Right kidney (tissue), 1 donor: ENCODE measurements at regions not wholly inside any gene's neighbourhood (a gene's known extent, or its start where the extent isn't known, plus 50 kb on each side); places are given as distances from the start of the nearest gene placed in this dataset.
"Not testable (repeated sequence)": the region's sequence is repeated elsewhere in the genome, so short reads cannot be mapped to it uniquely, and the experiment has no call there.

Experiments used
- DNase-seq: peaks from one replicate; pipeline ENCODE4 v3.0.0-alpha.2; 2016

DNA sequence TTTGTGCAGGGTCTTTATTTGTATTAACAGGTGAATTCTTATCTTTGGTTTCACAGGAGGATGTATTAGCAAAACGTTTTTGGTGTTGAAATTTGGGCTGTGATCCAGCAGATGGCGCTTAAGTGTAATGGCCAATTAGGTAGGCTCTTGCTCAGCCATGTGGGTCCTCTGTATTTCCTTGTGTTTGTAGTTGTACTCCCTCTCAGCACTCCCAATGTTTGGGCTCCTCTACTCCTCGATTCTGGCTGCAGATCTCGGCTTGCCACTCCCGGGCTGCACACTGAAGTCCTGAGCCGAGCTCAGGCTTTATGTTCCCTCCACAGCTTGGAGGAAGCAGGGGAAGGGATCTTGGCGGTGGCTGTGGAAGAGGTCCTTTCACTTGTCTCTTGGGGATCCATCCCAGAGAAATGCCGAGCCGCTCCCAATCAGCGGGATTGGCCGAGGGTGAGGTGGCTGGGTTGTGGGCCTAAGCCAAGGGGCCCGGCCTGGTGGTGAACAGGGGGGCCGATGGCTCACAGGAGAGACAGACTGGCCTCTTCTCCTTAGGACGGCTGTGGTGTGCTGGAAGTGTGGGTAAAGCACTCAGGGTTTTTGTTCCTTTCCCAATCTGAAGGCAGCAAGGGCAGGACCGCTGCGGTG lies 133.7 kb downstream of the AEBP2 start:
- DNase-seq = no peak

DNA sequence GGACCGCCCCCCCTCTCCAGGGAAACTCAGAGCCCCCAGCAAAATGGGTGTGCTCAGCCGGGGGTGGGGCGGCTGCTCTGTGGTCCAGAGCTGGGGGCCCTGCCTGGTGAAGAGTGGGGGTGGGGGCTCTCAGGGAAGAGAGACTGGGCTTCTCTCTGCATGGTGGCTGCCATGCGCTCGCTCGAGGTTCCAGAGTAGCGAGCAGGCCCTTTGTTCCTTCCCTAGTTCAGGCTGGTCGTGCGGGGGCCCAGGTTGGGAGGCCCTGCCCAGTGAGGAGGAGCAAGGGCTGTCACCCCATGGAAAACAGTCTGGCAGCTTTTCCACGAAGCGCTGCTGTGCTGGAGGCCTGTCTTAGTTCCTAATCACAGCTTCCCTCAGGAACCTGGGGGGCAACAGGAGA lies 134.6 kb downstream of the AEBP2 start:
- no peak for DNase-seq

DNA sequence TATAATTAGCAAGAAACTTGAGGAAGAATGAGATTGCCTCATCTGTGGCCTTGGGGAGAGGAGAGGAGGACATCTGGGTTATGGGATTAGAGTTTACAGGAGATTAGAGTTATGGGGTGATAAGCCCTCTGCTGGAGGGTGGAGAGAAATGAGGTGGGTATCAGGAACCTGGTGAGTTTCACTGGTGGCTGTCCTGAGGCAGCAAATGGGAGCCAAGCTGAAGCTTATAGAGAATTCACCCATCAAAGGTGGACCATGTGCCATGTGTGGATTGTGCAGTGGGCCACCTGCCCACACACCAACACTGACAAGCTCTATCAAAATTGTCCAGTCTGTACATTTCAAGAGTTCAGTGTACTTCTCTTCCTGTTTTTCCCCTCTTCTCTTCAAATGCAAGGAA lies 135.3 kb downstream of the AEBP2 start:
- no peak for DNase-seq

DNA sequence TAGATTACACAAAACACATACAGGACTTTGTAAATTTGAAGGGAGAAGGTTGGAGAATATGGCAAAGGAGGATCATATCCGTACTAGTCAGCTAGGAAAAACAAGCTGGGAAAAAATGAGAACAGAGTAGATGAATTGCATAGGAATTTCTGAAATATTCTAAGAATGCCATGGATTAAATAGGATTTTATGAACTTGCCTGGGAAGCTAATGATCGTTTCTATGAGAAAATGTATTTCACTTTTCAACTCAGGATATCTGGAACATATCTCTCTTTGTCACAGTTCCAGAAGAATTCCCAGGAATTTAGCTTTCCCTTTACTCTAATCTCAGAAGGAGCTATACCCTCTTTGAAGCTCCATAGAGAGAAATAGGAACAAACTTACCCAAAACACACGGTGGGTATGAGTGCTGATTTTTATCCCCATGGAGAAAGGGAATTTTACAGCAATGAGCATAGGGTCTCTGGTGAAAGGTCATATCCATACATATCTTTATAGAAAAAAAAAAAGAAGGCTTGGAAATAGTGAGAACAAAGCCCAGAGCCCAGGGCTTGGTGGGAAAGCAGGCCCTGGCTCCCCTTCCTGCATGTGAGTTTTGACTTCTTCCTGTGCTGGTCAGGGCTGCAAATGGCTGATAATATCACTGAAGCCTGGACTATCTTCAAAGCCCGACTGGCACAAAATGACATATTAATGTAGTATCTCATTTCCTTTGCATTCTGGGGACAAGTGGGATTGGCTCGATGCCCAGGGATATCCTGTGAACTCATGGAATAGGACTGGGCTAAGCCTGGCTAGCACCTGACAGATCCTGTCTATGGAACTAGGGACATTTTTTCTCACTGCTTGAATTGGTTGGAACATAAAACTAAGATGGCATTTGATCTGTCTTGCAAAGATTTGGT lies 136.3 kb downstream of the AEBP2 start:
- no peak for DNase-seq

DNA sequence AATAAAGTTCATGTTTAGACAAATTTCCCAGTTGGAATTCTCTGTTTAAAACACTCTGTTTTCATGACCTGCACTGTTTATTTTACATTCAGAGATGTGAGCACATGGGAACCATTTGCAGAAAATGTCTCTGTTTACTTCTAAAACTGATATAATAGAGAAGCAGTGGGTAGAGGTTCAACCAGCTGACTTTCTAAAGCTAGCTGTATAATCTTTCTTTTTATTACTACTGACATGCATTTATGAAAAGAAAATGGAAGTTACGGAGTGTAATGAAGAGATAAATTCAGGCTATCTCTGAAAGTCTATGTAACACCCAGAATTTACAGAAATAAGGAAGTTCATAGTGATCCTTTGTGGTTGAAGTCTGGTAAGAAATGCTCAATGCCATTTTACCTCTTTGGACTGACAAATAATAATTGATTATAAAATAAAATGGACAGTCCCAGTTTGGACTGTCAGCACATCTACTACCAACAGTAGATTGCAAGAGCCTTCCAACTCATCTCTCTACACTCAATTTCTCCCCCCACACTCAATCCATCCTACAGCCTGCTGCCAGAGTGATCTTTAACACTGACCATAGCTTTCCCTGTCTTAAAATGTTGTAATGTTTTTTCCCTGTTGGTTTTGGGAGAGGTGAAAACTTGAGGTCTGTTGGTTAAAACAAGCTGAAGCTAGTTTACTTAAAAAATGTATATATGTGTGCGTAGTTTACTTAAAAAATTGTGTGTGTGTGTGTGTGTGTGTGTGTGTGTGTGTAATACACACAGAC lies 137.4 kb downstream of the AEBP2 start:
- DNase-seq = no peak

DNA sequence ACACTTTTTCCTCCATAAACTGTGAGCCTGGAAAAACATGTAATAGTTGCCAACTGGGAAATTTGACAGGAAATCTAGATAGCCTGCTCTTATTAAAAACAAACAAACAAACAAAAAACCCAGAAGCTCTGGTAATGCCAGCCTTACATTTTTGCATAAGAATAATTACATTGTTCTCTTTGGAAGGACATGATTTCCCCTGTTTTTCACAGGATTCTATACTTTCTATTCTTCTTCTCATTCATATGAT lies 137.9 kb downstream of the AEBP2 start:
- DNase-seq = no peak

DNA sequence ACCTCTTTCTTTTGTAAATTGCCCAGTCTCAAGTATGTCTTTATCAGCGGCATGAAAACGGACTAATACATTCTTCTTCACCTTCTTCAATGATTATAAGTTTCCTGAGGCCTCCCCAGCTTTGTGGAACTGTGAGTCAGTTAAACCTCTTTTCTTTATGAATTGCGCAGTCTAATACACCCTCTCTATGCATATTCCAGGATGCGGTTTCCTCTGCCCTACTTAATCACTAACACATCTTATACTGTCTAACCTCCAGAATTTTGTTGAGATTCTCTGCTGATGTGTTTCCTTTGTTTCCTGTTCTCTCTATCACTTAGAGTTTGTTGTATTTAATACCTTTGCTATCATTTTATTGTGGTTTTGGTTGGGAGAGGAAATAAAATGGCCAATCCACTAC lies 145.4 kb downstream of the AEBP2 start:
- DNase-seq = no peak

DNA sequence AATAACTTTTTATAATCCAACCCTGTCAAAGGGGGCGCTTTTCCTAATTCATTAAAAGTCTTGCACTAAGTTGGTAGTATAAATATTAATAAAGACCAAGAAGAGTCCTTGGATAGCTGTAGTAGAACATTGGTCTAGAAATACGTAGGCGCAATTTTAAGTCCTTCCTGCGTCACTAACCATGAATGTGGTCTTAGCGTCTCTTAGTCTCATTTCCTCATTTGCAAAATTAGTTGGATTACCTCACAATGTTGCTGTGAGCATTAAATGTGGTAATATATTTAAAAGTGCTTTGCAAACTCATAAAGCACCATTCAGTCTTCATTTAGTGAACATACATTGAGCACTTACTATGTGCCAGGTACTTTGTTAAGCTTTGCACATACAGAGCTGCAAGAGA lies 149.7 kb downstream of the AEBP2 start:
- DNase-seq = no peak

DNA sequence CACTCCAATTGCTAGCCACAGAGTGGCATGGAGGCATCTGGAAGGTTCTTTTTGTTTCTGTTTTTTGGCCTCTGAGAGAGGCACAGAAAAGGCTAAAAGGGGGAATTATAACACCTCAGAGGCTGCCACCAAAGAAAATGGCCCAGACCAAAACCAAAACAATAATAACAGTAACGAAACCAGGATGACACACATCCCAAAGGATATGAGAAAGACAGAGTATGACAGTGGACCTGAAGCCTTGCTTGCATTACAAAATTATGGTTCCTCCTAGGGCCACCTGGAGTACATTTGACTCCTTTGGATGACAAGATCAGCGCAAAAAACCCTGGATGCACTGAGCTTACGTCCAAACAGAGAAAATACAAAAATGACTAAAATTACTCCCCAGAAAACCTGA lies 152.7 kb downstream of the AEBP2 start:
- no peak for DNase-seq

DNA sequence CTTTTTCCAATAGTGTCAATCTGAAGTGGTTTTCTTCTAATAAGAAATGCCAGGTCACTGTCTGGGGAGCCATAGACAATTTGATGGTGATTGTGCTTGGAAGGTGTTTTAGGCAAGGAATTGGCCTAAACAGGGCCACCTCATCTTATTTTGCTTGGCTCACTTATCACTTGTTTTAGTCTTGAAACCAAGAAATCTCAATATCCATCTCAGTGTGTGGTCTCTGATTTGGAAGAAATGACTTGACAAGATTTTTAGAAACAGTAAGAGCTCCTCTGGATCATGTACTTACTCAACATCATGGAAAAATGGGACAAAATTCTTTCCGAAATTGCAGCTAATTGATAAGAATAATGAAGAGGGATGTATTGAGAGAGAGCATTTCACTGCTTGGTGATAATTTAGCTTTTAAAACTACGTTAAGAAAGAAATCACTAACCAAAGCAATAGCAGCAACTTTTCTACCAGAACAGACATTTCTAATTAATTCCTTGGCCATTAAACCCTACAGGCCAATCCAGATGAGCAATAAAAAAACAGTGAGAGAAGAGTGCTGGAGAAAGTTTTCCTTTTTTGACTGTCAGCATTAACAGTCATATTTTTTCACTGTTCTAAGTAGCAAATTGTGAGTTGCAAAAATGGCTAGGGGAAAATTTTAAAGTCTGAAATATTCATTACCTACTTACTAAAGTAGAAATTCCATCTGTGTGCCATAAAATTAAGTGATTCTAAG lies 157.3 kb downstream of the AEBP2 start:
- DNase-seq = no peak

DNA sequence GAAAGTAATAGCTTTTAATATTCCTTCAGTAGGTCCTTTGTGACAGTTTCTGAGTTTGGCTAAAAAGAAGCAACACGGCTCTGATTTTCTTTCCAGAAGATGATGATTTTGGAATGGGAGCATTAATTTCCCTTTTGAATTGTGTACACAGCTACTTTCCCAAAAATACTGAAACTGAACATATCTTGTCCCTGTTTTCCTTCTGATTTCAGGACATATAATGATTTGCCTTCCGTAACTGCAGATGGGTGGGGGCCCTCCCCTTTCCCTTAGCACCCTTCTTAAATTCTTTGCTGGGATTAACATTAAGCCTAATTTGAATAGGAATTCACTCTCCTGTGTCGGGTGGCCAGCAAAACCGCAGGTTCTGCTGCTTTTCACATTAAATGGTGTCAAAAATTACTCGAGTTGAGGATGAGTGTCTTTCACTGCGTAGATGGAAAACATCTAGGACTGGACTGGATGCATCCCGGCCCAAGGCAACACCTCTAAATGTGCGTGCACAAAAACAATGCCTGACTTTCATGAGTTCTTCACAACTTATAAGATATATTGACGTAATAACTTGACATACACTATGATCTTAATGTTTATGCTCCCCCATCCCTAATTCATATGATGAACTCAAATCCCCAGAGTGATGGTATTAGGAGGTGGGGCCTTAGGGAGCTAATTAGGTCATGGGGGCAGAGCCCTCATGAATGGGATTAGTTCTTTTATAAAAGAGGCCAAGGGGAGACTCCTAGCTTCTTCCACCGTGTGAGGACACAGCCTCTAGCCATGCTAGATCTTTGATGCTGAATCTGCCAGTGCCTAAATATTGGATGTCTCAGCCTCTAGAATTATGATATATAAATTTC lies 158.1 kb downstream of the AEBP2 start:
- no peak for DNase-seq

DNA sequence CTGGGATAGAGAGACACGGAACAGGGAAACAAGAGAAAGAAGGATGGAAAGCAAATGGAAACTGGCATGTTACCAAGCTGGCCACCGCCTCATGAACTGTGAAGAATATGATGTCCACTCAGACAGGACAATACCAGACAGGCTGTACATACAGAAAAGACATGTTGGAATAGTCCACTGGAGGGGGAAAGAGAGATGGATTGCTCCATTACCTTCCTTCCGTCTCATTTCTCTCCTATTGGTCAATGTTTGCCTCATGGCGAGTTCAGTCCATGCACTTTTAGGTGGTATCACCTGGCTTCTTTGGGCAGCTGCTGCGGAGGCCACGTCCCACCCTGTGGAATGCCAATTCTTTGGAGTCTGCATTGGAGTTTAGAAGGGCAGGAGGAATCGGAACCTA lies 166.4 kb downstream of the AEBP2 start:
- no peak for DNase-seq

DNA sequence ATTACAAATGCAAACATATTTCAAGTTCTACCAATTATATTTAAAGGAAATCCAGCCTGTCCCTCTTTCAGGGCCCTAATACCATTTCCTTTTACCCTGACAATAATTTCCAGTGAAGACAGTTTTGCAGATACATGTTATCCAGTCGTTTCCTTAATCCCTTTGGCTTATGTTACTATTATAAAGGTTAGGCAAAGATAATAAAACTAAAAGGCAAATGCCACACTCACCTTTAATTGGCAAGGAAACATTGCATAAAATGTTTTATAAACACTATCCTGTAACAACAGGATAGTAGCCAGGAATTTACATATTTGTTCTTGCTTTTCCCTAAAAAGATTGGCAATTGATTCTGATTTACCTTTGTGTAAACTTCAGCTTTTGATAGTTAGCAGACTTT lies 168.7 kb downstream of the AEBP2 start:
- no peak for DNase-seq

DNA sequence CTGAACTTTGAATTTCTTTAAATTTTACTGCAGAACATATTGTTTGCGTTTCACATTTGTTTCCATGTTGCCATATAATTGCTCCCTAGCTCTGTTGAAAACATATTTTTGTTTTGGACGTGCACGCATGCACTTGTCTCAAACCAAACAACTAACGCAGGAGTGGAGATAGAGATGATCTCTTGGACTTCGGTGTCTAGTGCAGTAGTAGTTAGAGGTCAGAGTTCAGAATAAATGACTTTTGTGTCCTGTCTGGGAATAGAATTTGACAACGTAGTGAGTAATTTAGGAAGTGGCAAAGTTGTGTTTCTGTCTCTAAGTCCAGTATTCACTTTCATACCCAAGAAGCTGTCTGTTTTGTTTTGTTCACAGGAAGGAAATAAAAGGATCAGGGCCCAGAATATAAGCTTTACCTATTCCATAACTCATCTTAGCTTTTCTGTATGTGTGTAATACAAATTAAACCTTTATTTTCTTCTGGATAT lies 173.8 kb downstream of the AEBP2 start:
- DNase-seq = no peak

DNA sequence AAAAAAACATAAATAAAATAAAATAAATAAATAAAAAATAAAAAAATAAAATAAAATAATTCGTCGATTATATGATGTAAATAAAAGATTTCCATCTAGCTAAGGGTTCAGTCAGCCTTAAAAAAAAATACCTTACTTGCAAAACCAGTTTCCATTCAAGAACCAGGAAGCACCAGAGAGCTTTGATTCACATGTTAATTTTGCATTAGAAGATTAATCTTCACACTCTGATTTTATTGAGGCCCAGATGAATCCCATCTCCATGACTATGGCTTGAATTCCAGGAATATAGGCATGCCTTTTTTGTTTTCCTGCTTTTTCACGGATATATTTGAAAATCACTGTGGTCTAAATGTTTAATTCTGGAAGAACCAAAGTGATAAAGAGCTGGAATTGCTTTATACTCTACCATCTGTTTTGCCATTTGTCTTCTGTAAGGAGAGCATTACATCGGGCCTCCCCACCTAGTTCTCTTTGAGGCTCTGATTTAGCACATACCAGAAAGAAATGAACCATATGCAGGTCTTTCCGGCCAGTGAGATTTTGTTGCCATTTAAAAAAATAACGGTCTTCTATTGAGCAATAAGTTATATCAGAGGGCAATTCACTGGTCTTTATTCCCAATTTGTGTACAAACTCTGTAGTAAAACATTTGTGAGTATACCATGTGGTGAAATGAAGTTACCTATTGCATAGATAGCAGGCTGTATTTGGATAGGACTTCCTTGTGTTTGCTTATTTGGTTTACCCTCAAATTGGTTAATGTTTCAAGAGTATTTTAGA lies 175.5 kb downstream of the AEBP2 start:
- no peak for DNase-seq

DNA sequence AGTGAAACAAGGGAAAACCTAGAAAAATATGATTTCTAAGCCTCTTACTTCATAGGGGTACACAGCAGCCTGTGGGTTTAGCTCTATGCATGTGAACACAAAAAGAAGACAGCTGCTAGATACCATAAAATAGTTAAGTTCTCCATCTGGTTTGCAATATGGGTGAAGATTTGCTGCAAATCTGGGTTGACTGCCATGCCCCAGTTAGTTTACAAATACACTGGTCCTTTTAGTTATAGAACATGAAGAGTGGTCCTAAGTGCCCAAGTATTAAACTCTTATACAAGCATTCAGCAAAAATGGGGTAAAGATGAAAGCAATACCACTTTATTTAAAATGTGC lies 176.1 kb downstream of the AEBP2 start:
- no peak for DNase-seq

DNA sequence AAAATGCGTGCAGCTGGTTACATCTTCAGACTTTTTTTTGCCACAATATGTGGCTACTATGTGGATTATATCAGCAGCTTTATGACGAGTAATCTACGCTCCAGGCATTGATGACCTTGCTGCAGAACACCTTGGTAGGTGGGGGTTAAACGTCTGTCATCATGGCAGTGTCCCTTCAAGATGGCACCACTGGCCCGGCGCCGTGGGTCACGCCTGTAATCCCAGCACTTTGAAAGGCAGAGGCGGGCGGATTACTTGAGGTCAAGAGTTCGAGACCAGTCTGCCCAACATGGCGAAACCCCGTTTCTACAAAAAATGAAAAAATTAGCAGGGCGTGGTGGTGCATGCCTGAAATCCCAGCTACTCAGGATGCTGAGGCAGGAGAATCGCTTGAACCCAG lies 177.5 kb downstream of the AEBP2 start:
- DNase-seq = no peak

DNA sequence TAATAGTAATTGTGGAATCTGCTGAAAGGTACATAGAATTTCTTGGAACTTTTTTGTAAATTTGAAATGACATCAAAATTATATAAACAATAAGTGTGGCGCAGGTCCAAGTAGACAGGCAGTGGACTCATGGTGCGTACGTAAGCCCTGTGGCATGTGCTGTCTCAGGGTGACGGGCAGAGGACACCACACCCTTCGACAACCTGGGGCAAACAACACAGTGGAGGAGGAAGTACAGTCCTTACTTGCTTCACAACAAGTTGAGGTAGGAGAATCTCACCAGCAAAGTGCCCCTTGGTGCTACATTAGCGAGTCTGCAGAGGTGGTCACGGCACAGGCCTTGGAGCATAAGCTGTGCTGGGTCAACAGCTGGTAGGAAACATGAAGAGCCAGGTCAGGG lies 180.9 kb downstream of the AEBP2 start:
- DNase-seq = no peak

DNA sequence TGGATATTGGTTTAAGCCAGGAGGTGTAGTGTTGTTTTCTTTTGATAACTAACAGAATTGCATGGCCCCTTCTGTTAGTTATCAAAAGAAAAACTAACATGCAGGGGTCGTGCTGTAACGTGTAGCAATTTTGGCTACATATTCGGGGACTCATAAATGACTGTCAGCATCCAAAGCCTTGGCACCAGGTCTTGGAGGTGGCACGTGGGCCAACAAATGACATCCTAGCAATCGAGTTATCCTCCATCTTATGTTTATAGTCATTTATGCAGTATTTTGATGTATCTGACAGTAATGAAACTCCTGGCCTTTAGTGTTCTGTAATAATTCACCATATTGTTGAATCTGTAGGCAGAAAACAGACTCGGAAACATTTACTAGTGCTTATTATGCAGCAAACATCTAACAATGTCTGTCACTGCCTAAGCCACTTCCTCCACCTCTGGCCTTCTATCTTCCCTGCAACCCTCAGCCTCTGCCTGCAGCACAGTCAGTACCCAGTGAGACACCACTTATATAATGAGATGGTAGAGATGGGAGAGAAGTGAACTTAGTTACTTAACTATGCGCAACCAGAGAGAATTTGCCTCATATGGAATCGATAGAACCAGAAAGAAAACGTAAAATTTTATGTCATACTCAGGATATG lies 184.6 kb downstream of the AEBP2 start:
- DNase-seq = no peak

DNA sequence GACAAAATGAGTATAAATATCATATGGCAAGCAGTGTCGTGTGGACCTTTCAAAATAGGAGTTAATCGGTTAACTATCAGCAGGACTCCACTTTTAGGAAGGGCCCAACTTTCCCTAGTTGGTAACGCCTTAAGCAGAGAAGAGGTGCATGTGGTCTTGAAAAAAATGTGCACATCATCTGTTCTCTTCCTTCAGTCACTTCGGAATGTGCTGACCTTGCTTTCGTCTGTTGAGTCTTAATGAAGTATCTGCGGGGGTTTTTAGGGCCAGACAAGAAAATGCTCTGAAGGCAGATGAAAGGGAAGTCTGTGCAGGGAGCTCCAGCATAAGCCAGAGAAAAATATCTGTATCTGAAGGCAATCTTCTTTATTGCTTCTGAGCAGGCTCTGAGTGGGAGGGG lies 185.2 kb downstream of the AEBP2 start:
- no peak for DNase-seq

DNA sequence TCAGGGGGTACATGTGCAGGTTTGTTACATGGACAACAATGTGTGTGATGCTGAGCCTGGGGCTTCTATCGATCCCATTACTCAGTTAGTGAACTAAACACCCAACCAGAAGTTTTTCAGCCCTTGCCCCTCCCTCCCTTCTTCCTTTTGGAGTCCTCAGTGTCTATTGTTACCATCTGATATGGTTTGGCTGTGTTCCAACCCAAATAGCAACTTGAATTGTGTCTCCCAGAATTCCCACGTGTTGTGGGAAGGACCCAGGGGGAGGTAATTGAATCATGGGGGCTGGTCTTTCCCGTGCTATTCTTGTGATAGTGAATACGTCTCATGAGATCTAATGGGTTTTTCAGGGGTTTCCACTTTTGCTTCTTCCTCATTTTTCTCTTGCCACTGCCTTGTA lies 186.3 kb downstream of the AEBP2 start:
- not testable (repeated sequence) for DNase-seq
